ENCODE measurements at regions not wholly inside any gene's neighbourhood (a gene's known extent, or its start where the extent isn't known, plus 50 kb on each side); places are given as distances from the start of the nearest gene placed in this dataset.

DNA sequence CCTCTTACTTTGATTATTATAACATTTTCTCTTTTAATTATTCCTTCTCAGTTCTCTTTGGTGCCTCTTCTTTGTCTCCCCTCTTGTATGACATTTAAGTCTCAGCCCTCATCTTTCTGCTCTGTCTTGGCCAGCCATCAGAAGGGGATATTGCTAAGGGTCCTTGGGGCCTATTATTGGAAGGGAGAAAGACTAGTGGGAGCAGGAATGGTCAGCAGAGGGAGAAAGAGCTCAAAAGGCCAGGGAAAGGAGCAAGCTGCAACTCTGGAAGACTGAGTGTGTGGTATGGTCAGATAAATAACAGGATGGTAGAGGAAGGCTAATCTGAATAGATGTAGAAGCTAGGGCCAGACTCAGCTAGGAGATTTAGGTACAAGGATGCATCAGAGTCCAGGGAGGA lies 336.9 kb downstream of the TDRD3 start:
- no peaks in the 10 kb centered on the region for H3K36me3 ChIP-seq (ENCODE audit: insufficient read depth, low read length)
- no peaks in the 10 kb centered on the region for H3K9me3 ChIP-seq (ENCODE audit: insufficient read depth, low read depth, low read length)
- no peak overlapping the region for H3K27ac ChIP-seq (ENCODE audit: low read depth, low read length)
- no peak overlapping the region for H3K4me3 ChIP-seq (ENCODE audit: low read length)
- H3K27me3 ChIP-seq (ENCODE audit: insufficient read depth, low read length): no peaks in the 10 kb centered on the region
- H3K9ac ChIP-seq (ENCODE audit: low read depth, low read length): no peak overlapping the region
- no peaks in the 10 kb centered on the region for H3K4me1 ChIP-seq (ENCODE audit: insufficient read depth, low read length)

DNA sequence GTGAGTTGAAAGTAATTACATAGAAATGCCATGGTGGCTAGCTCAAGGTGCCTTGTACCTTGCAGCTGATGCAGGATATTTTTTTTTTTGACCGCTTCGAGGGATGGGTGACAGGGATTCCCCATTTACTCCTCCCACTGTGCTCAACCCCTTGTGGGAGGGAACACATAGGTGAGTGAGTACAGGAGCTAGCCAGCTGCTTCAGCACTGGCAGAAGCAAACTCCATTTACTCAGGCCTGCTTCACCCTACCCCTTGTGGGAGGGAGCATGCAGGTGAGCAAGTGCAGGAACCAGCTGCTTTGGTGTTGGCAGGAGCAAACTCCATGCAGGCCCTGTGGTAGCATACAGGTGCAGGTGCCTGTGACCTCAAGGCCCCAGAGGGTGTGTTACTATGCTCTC lies 330.1 kb downstream of the TDRD3 start:
- H3K27ac ChIP-seq (ENCODE audit: low read depth, low read length): no peak overlapping the region
- no peak overlapping the region for H3K4me3 ChIP-seq (ENCODE audit: low read length)
- no peaks in the 10 kb centered on the region for H3K9me3 ChIP-seq (ENCODE audit: insufficient read depth, low read depth, low read length)
- WGBS: 90% methylated on average over 2 of the region's 2 CpGs
- H3K4me1 ChIP-seq (ENCODE audit: insufficient read depth, low read length): no peaks in the 10 kb centered on the region
- H3K9ac ChIP-seq (ENCODE audit: low read depth, low read length): no peak overlapping the region
- H3K27me3 ChIP-seq (ENCODE audit: insufficient read depth, low read length): no peaks in the 10 kb centered on the region
- no peaks in the 10 kb centered on the region for H3K36me3 ChIP-seq (ENCODE audit: insufficient read depth, low read length)

DNA sequence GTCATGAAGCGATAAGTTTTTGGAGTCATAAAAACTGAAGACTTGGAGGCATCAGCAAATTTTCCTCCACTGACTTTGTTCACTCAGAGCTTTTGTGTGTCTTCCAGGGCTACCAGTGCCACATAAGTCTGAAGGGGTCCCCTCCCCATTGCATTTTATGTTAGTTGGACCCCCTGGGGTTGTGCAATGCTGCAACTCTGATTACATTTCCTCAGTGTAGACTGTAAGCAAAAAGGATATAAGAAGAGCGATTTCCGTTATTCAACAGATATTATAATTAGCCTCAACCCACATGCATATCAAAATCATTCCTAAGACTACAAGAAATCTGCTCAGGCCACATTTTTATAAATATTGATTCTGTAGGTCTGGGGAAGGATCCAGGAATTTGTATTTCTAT lies 324.0 kb downstream of the TDRD3 start:
- Histone ChIP-seq H3K27ac (ENCODE audit: low read depth, low read length) (no peak overlapping the region), H3K4me1 (ENCODE audit: insufficient read depth, low read length) (no peaks in the 10 kb centered on the region), H3K9me3 (ENCODE audit: insufficient read depth, low read depth, low read length) (no peaks in the 10 kb centered on the region), H3K27me3 (ENCODE audit: insufficient read depth, low read length) (no peaks in the 10 kb centered on the region), H3K9ac (ENCODE audit: low read depth, low read length) (no peak overlapping the region), H3K4me3 (ENCODE audit: low read length) (no peak overlapping the region), H3K36me3 (ENCODE audit: insufficient read depth, low read length) (no peaks in the 10 kb centered on the region)
- 100% methylated on average over 1 of the region's 3 CpGs for WGBS

DNA sequence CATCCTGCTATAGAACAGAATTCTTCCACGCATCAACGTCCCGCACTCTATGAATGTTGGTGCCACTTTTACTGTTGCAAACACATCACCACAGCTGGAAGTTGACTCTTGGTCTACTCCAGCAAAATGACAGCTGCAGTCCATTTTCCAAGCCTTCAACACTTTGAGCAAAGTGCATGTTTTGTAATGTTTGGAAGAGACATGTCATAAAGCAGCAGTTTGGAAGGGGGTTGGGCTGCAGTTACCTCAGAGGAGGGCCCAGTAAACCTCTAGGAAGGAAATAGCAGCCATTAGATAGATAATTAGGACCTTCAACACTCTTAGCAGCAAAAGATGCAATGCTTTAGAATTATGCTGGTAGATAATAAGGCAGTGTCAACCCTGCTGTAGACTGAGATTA lies 323.6 kb downstream of the TDRD3 start:
- no peaks in the 10 kb centered on the region for H3K4me1 ChIP-seq (ENCODE audit: insufficient read depth, low read length)
- no peaks in the 10 kb centered on the region for H3K36me3 ChIP-seq (ENCODE audit: insufficient read depth, low read length)
- H3K27ac ChIP-seq (ENCODE audit: low read depth, low read length): no peak overlapping the region
- H3K9me3 ChIP-seq (ENCODE audit: insufficient read depth, low read depth, low read length): no peaks in the 10 kb centered on the region
- 95% methylated on average over 3 of the region's 3 CpGs for WGBS
- no peaks in the 10 kb centered on the region for H3K27me3 ChIP-seq (ENCODE audit: insufficient read depth, low read length)
- no peak overlapping the region for H3K9ac ChIP-seq (ENCODE audit: low read depth, low read length)
- no peak overlapping the region for H3K4me3 ChIP-seq (ENCODE audit: low read length)

DNA sequence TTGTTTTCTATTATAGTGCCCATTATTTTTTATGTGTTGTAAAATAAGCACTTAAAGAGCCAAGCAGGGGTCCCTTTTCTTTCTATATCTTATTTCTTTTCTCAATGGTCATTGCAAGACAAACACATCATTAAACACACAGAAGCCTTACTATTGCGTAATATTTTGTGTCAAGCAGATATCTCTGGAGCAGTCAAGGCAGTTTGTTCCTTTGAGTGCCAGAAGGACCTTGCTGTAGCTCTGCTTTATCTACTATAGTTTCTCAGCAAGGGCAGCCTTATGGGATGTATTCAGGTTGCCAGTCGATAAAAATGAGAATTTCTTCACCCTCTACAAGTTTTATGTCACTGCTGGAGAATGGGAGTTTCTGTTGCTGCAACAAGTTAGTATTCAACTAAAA lies 319.3 kb downstream of the TDRD3 start:
- Histone ChIP-seq H3K27me3 (ENCODE audit: insufficient read depth, low read length) (no peaks in the 10 kb centered on the region), H3K4me1 (ENCODE audit: insufficient read depth, low read length) (no peaks in the 10 kb centered on the region), H3K27ac (ENCODE audit: low read depth, low read length) (no peak overlapping the region), H3K9ac (ENCODE audit: low read depth, low read length) (no peak overlapping the region), H3K4me3 (ENCODE audit: low read length) (no peak overlapping the region), H3K9me3 (ENCODE audit: insufficient read depth, low read depth, low read length) (no peaks in the 10 kb centered on the region), H3K36me3 (ENCODE audit: insufficient read depth, low read length) (no peaks in the 10 kb centered on the region)
- WGBS: 96% methylated on average over 2 of the region's 2 CpGs

DNA sequence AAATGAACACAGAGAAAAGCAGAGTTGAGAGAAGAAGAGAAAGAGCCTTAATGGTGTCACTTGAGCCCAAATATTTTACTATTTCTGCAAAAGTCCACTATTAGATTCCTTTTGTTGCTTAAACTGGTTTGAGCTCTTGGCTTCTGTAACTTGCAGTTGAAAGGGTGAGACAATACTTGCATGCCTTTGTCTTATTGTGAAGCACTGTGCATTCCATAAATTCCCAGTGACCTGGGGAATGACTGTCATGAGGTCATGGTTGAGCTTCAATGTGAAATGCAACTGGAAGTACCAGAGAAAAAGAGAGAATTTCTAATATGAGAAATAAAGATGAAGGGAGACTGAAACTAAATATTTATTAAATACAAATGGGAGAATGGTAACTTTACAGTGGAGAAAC lies 310.9 kb downstream of the TDRD3 start:
- Histone ChIP-seq H3K9ac (ENCODE audit: low read depth, low read length) (no peak overlapping the region), H3K4me1 (ENCODE audit: insufficient read depth, low read length) (peaks cover 9% of the 10 kb centered on the region; the same call in 1 of the 2 replicates), H3K36me3 (ENCODE audit: insufficient read depth, low read length) (no peaks in the 10 kb centered on the region), H3K27me3 (ENCODE audit: insufficient read depth, low read length) (no peaks in the 10 kb centered on the region), H3K4me3 (ENCODE audit: low read length) (no peak overlapping the region), H3K27ac (ENCODE audit: low read depth, low read length) (no peak overlapping the region), H3K9me3 (ENCODE audit: insufficient read depth, low read depth, low read length) (0 out of 2 replicates have a peak, but pooled peaks cover 9% of the 10 kb centered on the region)

DNA sequence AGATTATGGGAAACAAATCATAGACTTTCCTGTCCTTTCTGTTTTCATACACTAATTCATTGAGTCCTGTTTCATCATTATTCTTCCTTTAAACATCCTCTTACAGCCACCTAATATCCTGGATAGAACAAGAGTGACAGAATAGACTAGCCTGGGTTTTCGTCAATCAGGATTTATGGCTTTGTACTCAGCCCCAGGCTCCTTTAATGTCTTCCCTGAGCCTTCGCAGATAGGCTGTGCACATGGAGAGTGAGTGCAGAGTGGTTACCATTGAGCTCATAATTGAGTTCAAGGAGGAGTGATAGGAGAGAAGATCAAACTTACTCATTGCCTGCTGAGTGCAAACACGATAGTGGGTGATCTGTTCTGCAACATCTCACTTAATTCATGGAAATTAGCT lies 304.9 kb downstream of the TDRD3 start:
- no peak overlapping the region for H3K9ac ChIP-seq (ENCODE audit: low read depth, low read length)
- H3K4me3 ChIP-seq (ENCODE audit: low read length): no peak overlapping the region
- 89% methylated on average over 3 of the region's 3 CpGs for WGBS
- no peaks in the 10 kb centered on the region for H3K27me3 ChIP-seq (ENCODE audit: insufficient read depth, low read length)
- H3K27ac ChIP-seq (ENCODE audit: low read depth, low read length): no peak overlapping the region
- peaks cover 7% of the 10 kb centered on the region for H3K4me1 ChIP-seq (ENCODE audit: insufficient read depth, low read length)
- H3K9me3 ChIP-seq (ENCODE audit: insufficient read depth, low read depth, low read length): no peaks in the 10 kb centered on the region
- no peaks in the 10 kb centered on the region for H3K36me3 ChIP-seq (ENCODE audit: insufficient read depth, low read length)

DNA sequence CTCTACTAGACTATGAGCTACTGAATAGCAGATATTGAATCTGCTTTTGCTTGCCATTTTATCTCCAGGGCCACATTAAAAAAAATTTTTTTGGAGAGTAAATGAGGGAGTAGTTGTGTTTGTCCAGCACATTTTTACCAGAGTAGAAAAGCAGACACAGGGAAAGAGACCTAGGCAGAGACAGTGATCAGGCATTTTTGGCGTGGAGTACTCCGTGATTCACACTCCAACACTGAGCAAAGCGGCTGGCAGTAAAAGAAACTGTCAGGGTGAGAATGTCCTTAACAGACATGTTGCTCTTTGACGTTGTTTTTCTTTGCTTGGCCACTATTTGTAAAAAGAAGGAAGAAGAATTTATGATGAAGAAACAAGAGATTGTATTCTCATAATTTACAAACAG lies 304.0 kb downstream of the TDRD3 start:
- Histone ChIP-seq H3K4me1 (ENCODE audit: insufficient read depth, low read length) (peaks cover 16% of the 10 kb centered on the region), H3K9me3 (ENCODE audit: insufficient read depth, low read depth, low read length) (no peaks in the 10 kb centered on the region), H3K9ac (ENCODE audit: low read depth, low read length) (no peak overlapping the region), H3K27me3 (ENCODE audit: insufficient read depth, low read length) (no peaks in the 10 kb centered on the region), H3K4me3 (ENCODE audit: low read length) (no peak overlapping the region), H3K36me3 (ENCODE audit: insufficient read depth, low read length) (no peaks in the 10 kb centered on the region), H3K27ac (ENCODE audit: low read depth, low read length) (no peak overlapping the region)
- WGBS: 96% methylated on average over 4 of the region's 4 CpGs

DNA sequence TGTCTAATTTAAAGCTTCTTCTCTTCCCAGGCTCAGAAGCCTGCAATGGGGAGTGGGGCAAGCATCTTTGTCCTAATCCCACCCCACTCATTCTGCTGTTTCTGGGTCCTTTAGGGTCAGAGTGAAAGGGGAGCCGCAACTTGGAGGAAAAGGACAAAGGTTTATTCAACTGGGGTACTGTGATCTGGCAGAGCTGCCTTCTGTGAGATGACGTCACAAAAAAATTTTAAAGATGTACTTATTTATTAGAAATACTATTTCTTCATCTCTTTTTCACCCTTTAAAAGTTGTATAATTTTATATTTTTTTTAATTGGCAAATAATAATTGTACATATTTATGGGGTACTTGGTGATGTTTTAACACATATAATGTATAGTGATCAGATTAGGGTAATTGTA lies 302.6 kb downstream of the TDRD3 start:
- WGBS: 100% methylated on average over 1 of the region's 2 CpGs
- no peak overlapping the region for H3K9ac ChIP-seq (ENCODE audit: low read depth, low read length)
- H3K9me3 ChIP-seq (ENCODE audit: insufficient read depth, low read depth, low read length): no peaks in the 10 kb centered on the region
- no peaks in the 10 kb centered on the region for H3K27me3 ChIP-seq (ENCODE audit: insufficient read depth, low read length)
- no peak overlapping the region for H3K4me3 ChIP-seq (ENCODE audit: low read length)
- no peaks in the 10 kb centered on the region for H3K36me3 ChIP-seq (ENCODE audit: insufficient read depth, low read length)
- H3K27ac ChIP-seq (ENCODE audit: low read depth, low read length): no peak overlapping the region
- H3K4me1 ChIP-seq (ENCODE audit: insufficient read depth, low read length): peaks cover 19% of the 10 kb centered on the region

DNA sequence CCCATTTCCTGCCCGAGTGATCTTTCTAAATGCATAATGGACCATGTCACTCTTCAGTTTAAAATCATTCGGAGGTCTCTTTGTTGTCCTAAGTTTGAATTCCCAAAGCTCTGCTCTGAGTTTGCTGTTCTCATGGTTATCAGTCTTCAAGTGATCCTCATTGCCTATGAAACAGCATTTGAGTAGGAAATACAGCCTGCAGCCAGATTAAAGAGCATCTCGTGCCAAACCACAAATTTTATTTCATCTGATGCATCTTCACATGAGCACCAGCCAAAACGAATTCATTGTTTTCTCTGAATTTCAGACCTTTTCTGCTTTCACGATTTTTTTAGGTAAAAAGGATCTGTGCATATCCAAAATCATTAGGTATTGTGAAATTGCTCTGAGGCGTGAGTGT lies 299.6 kb downstream of the TDRD3 start:
- no peak overlapping the region for H3K9ac ChIP-seq (ENCODE audit: low read depth, low read length)
- no peaks in the 10 kb centered on the region for H3K27me3 ChIP-seq (ENCODE audit: insufficient read depth, low read length)
- H3K36me3 ChIP-seq (ENCODE audit: insufficient read depth, low read length): no peaks in the 10 kb centered on the region
- H3K4me1 ChIP-seq (ENCODE audit: insufficient read depth, low read length): peaks cover 19% of the 10 kb centered on the region
- 56% methylated on average over 6 of the region's 6 CpGs for WGBS
- H3K9me3 ChIP-seq (ENCODE audit: insufficient read depth, low read depth, low read length): no peaks in the 10 kb centered on the region
- no peak overlapping the region for H3K4me3 ChIP-seq (ENCODE audit: low read length)
- H3K27ac ChIP-seq (ENCODE audit: low read depth, low read length): no peak overlapping the region; the same call in 1 of the 2 replicates

DNA sequence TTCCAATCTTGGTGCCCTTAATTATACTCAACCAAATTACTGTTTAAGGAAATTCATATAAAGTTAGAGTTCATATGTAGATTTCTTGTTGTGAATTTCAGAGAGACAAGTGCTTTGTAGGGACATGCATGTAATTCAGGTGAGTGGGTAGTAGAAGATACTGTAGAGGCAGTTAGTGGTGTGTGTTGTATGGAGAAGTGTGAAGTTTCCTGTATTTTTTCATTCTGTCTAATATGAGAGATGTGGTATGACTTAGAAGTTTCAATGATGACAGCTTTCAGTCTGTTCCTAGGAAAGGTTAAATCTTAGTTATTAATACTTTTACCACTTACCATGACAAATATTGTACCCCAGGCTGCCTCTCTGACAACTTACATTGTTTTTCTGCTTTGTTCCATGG lies 294.2 kb downstream of the TDRD3 start:
- H3K4me1 ChIP-seq (ENCODE audit: insufficient read depth, low read length): peaks cover 6% of the 10 kb centered on the region

DNA sequence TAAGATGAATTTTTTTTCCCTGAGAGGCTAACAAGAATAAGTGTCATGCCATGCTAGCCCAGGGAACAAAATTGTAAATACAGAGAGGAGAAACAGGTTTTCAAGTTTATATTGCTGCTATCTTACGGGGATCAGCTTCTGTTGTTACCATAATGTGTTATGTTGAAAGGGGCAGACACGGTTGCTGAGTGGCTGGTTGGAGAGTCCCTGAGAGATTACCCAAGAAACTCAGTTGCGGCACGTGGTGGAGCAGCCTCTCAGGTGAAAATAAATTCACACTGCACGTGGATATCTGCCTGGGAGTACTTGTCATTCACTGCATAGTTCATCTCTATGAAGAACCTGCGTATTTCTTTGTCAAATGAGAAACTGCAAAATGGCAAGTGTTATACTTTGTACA lies 293.6 kb downstream of the TDRD3 start:
- H3K9ac ChIP-seq (ENCODE audit: low read depth, low read length): no peak overlapping the region
- no peak overlapping the region for H3K4me3 ChIP-seq (ENCODE audit: low read length)
- H3K27ac ChIP-seq (ENCODE audit: low read depth, low read length): no peak overlapping the region
- no peaks in the 10 kb centered on the region; the same call in 1 of the 2 replicates for H3K4me1 ChIP-seq (ENCODE audit: insufficient read depth, low read length)
- no peaks in the 10 kb centered on the region for H3K9me3 ChIP-seq (ENCODE audit: insufficient read depth, low read depth, low read length)
- no peaks in the 10 kb centered on the region for H3K27me3 ChIP-seq (ENCODE audit: insufficient read depth, low read length)
- WGBS: 87% methylated on average over 6 of the region's 6 CpGs
- H3K36me3 ChIP-seq (ENCODE audit: insufficient read depth, low read length): no peaks in the 10 kb centered on the region

More for the DNA sequence above, 294.2 kb downstream of the TDRD3 start:
- no peaks in the 10 kb centered on the region for H3K36me3 ChIP-seq (ENCODE audit: insufficient read depth, low read length)
- no peaks in the 10 kb centered on the region for H3K27me3 ChIP-seq (ENCODE audit: insufficient read depth, low read length)
- H3K9ac ChIP-seq (ENCODE audit: low read depth, low read length): no peak overlapping the region
- no peaks in the 10 kb centered on the region for H3K9me3 ChIP-seq (ENCODE audit: insufficient read depth, low read depth, low read length)
- no peak overlapping the region for H3K4me3 ChIP-seq (ENCODE audit: low read length)
- no peak overlapping the region for H3K27ac ChIP-seq (ENCODE audit: low read depth, low read length)
